ENCODE measurements at regions not wholly inside any gene's neighbourhood (a gene's known extent, or its start where the extent isn't known, plus 50 kb on each side); places are given as distances from the start of the nearest gene placed in this dataset.

DNA sequence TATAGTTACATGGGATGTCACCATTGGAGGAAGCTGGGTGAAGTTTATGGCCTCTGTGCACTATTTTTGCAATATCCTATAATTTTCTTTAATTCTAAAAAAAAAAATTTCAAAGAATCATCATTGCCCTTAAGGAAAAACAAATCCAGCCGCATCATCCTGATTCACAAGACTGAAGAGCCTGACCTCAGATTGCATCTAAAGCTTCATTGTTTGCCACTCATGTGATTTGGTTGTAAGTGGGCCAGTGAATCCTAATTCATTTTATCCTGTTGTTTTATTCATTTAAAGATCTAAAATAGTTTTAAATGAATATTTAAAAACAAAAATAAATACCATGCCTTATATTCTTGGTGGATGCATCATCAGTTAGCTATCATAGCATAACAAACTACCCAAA is 504.5 kb downstream of the TBC1D4 start:
- Histone ChIP-seq H3K27me3 (ENCODE audit: low read depth) (0 out of 2 replicates have a peak, but pooled peaks cover 7% of the 10 kb centered on the region), H3K9me3 (no peaks in the 10 kb centered on the region), H3K4me3 (no peak overlapping the region), H3K36me3 (replicated peaks) (no peaks in the 10 kb centered on the region), H3K4me1 (no peaks in the 10 kb centered on the region)
- no peak for DNase-seq (ENCODE audit: low spot score in 2 of 2)
- in situ Hi-C loops (cut with MboI; ENCODE audit: low sequenced_read_pairs): no loop called here

DNA sequence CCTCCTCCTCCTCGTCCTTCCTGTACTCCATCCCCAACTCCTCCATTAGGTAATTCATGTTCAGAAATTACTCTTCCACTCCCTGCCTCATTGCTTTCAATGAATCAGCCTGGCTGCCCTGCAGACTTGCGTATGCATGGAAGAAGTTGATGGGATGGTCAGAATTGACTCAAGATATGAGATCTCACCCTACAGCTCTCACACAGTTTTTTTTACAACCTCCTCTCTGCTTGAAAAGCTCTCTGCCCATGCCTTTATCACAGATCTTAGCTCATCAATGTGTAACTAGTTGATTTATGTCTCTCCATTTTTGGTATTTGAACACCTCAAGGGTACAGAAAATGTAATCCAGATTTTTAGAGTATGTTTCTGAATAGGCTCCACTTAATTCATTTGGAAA is 506.9 kb downstream of the TBC1D4 start:
- H3K9me3 ChIP-seq: no peaks in the 10 kb centered on the region
- in situ Hi-C loops (cut with MboI; ENCODE audit: low sequenced_read_pairs): no loop called here
- 0 out of 2 replicates have a peak, but pooled peaks cover 7% of the 10 kb centered on the region for H3K27me3 ChIP-seq (ENCODE audit: low read depth)
- H3K4me1 ChIP-seq: no peaks in the 10 kb centered on the region
- no peak for DNase-seq (ENCODE audit: low spot score in 2 of 2)
- no peak overlapping the region for H3K4me3 ChIP-seq
- no peaks in the 10 kb centered on the region for H3K36me3 ChIP-seq (replicated peaks)

- H3K27me3 ChIP-seq (ENCODE audit: low read depth): peaks cover 9% of the 10 kb centered on the region; the same call in 1 of the 2 replicates
- no peak for DNase-seq (ENCODE audit: low spot score in 2 of 2)
- in situ Hi-C loops (cut with MboI; ENCODE audit: low sequenced_read_pairs): no loop called here
- no peak overlapping the region for H3K4me3 ChIP-seq
- no peaks in the 10 kb centered on the region for H3K4me1 ChIP-seq
- no peaks in the 10 kb centered on the region for H3K9me3 ChIP-seq
- H3K36me3 ChIP-seq (replicated peaks): no peaks in the 10 kb centered on the region
Measured at GRCh38 chr13:74973935-74974879, 507.8 kb downstream of the TBC1D4 start.

GRCh38 chr13:74969419-74969818 is 512.5 kb downstream of the TBC1D4 start:
- in situ Hi-C loops (cut with MboI; ENCODE audit: low sequenced_read_pairs): no loop called here
- H3K36me3 ChIP-seq (replicated peaks): no peaks in the 10 kb centered on the region

GRCh38 chr13:74966814-74967424 is 515.0 kb downstream of the TBC1D4 start:
- DNase-seq (ENCODE audit: low spot score in 2 of 2): no peak
- no peaks in the 10 kb centered on the region for H3K9me3 ChIP-seq
- no peaks in the 10 kb centered on the region for H3K4me1 ChIP-seq
- in situ Hi-C loops (cut with MboI; ENCODE audit: low sequenced_read_pairs): no loop called here
- H3K27me3 ChIP-seq (ENCODE audit: low read depth): peaks cover 3% of the 10 kb centered on the region; the same call in 1 of the 2 replicates
- no peak overlapping the region for H3K4me3 ChIP-seq
- H3K36me3 ChIP-seq (replicated peaks): no peaks in the 10 kb centered on the region

More at GRCh38 chr13:74969419-74969818, 512.5 kb downstream of the TBC1D4 start:
- no peaks in the 10 kb centered on the region for H3K9me3 ChIP-seq
- no peaks in the 10 kb centered on the region for H3K4me1 ChIP-seq
- H3K27me3 ChIP-seq (ENCODE audit: low read depth): peaks cover 6% of the 10 kb centered on the region; the same call in 1 of the 2 replicates
- H3K4me3 ChIP-seq: no peak overlapping the region
- DNase-seq (ENCODE audit: low spot score in 2 of 2): no peak

GRCh38 chr13:74966275-74966674 is 515.7 kb downstream of the TBC1D4 start:
- in situ Hi-C loops (cut with MboI; ENCODE audit: low sequenced_read_pairs): no loop called here
- H3K4me3 ChIP-seq: no peak overlapping the region
- no peaks in the 10 kb centered on the region for H3K9me3 ChIP-seq
- H3K4me1 ChIP-seq: no peaks in the 10 kb centered on the region
- no peaks in the 10 kb centered on the region for H3K36me3 ChIP-seq (replicated peaks)
- no peak for DNase-seq (ENCODE audit: low spot score in 2 of 2)
- H3K27me3 ChIP-seq (ENCODE audit: low read depth): peaks cover 6% of the 10 kb centered on the region; the same call in 1 of the 2 replicates

DNA sequence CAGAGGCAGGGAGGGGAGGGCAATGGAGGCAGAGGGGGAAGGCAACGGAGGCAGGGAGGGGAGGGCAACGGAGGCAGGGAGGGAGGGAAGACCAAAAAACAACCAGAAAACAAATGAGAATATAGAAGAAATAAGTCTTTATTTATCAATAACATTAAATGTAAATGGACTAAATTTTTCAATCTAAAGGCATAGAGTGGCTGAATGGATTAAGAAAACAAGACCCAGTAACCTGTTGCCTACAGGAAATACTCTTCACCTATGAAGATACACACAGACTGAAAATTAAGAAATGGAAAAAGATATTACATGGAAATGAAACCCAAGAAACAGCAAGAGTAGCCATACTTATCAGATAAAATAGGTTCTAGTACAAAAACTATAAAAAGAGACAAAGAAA is 536.3 kb downstream of the TBC1D4 start:
- no peak for DNase-seq (ENCODE audit: low spot score in 2 of 2)
- in situ Hi-C loops (cut with MboI; ENCODE audit: low sequenced_read_pairs): no loop called here
- no peaks in the 10 kb centered on the region for H3K9me3 ChIP-seq

DNA sequence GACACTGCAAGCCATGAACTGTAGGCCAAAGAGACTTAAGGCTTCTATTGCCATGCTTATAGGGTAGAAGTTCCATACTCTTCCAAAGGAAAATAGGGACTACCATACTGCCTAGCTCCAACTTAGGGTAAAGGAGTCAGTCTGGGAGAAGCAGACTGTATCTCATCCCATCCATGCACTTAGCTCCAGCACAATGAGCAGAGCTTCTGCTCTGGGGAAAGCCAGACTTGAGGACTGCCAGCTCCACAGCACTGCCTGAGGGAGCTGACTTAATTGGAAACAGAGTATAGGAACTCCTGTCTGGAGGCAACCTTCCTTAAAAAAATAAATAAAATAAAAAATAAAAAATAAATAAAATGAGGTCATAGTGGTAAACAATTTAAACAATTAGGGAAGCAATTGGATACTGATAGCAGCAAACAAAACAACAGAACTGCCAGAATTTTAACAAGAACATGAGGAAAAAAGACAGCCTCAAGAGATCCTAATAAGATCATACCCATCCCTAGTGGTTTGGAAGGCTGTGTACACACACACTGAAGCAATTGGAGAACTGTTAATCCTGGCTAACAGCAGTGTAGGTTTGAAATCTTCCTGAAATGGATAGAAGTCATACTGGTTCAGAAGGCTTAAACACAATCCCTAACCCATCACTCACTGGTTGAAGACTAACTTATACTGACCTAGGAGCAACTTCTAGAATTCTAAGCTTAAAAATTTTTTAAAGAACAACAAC is 550.1 kb downstream of the TBC1D4 start:
- DNase-seq (ENCODE audit: low spot score in 2 of 2): no peak
- no peaks in the 10 kb centered on the region; the same call in 1 of the 2 replicates for H3K27me3 ChIP-seq (ENCODE audit: low read depth)
- in situ Hi-C loops (cut with MboI; ENCODE audit: low sequenced_read_pairs): no loop called here

More for the DNA sequence above, 536.3 kb downstream of the TBC1D4 start:
- H3K36me3 ChIP-seq (replicated peaks): no peaks in the 10 kb centered on the region
- no peaks in the 10 kb centered on the region for H3K27me3 ChIP-seq (ENCODE audit: low read depth)
- H3K4me1 ChIP-seq: no peaks in the 10 kb centered on the region
- no peak overlapping the region for H3K4me3 ChIP-seq

GRCh38 chr13:74930402-74931165 is 551.4 kb downstream of the TBC1D4 start:
- Histone ChIP-seq H3K4me1 (no peaks in the 10 kb centered on the region), H3K36me3 (replicated peaks) (no peaks in the 10 kb centered on the region), H3K9me3 (no peaks in the 10 kb centered on the region), H3K27me3 (ENCODE audit: low read depth) (no peaks in the 10 kb centered on the region; the same call in 1 of the 2 replicates), H3K4me3 (no peak overlapping the region)
- in situ Hi-C loops (cut with MboI; ENCODE audit: low sequenced_read_pairs): no loop called here
- DNase-seq (ENCODE audit: low spot score in 2 of 2): no peak

More for the DNA sequence above, 550.1 kb downstream of the TBC1D4 start:
- H3K4me1 ChIP-seq: no peaks in the 10 kb centered on the region
- no peaks in the 10 kb centered on the region for H3K36me3 ChIP-seq (replicated peaks)
- H3K4me3 ChIP-seq: no peak overlapping the region
- H3K9me3 ChIP-seq: no peaks in the 10 kb centered on the region

GRCh38 chr13:74929436-74929835 is 552.5 kb downstream of the TBC1D4 start:
- no peaks in the 10 kb centered on the region; the same call in 1 of the 2 replicates for H3K27me3 ChIP-seq (ENCODE audit: low read depth)
- H3K36me3 ChIP-seq (replicated peaks): no peaks in the 10 kb centered on the region
- H3K4me3 ChIP-seq: no peak overlapping the region
- H3K4me1 ChIP-seq: no peaks in the 10 kb centered on the region
- in situ Hi-C loops (cut with MboI; ENCODE audit: low sequenced_read_pairs): no loop called here
- no peak for DNase-seq (ENCODE audit: low spot score in 2 of 2)
- H3K9me3 ChIP-seq: no peaks in the 10 kb centered on the region

GRCh38 chr13:74927823-74928222 is 554.1 kb downstream of the TBC1D4 start:
- no peak overlapping the region for H3K4me3 ChIP-seq

GRCh38 chr13:74922963-74923362 is 559.0 kb downstream of the TBC1D4 start:
- H3K9me3 ChIP-seq: 0 out of 2 replicates have a peak, but pooled peaks cover 3% of the 10 kb centered on the region
- no peaks in the 10 kb centered on the region for H3K36me3 ChIP-seq (replicated peaks)
- peaks cover 21% of the 10 kb centered on the region for H3K4me1 ChIP-seq
- no peak overlapping the region for H3K4me3 ChIP-seq
- no peak for DNase-seq (ENCODE audit: low spot score in 2 of 2)
- in situ Hi-C loops (cut with MboI; ENCODE audit: low sequenced_read_pairs): no loop called here
- no peaks in the 10 kb centered on the region for H3K27me3 ChIP-seq (ENCODE audit: low read depth)

More at GRCh38 chr13:74927823-74928222, 554.1 kb downstream of the TBC1D4 start:
- Histone ChIP-seq H3K9me3 (0 out of 2 replicates have a peak, but pooled peaks cover 3% of the 10 kb centered on the region), H3K27me3 (ENCODE audit: low read depth) (no peaks in the 10 kb centered on the region; the same call in 1 of the 2 replicates), H3K4me1 (no peaks in the 10 kb centered on the region), H3K36me3 (replicated peaks) (no peaks in the 10 kb centered on the region)
- no peak for DNase-seq (ENCODE audit: low spot score in 2 of 2)
- in situ Hi-C loops (cut with MboI; ENCODE audit: low sequenced_read_pairs): no loop called here

GRCh38 chr13:74921326-74921725 is 560.6 kb downstream of the TBC1D4 start:
- in situ Hi-C loops (cut with MboI; ENCODE audit: low sequenced_read_pairs): no loop called here
- Histone ChIP-seq H3K36me3 (replicated peaks) (no peaks in the 10 kb centered on the region), H3K4me1 (peaks cover 28% of the 10 kb centered on the region), H3K4me3 (no peak overlapping the region), H3K27me3 (ENCODE audit: low read depth) (no peaks in the 10 kb centered on the region), H3K9me3 (0 out of 2 replicates have a peak, but pooled peaks cover 3% of the 10 kb centered on the region)
- DNase-seq (ENCODE audit: low spot score in 2 of 2): no peak
